HT1080 (cell line): ENCODE measurements at regions not wholly inside any gene's neighbourhood (a gene's known extent, or its start where the extent isn't known, plus 50 kb on each side); places are given as distances from the start of the nearest gene placed in this dataset.
"Not testable (repeated sequence)": the region's sequence is repeated elsewhere in the genome, so short reads cannot be mapped to it uniquely, and the experiment has no call there.

Source experiments
- DNase-seq: peaks from one replicate; pipeline ENCODE4 v3.0.0-alpha.2; 2015; ENCODE audit warnings: low read depth

DNA sequence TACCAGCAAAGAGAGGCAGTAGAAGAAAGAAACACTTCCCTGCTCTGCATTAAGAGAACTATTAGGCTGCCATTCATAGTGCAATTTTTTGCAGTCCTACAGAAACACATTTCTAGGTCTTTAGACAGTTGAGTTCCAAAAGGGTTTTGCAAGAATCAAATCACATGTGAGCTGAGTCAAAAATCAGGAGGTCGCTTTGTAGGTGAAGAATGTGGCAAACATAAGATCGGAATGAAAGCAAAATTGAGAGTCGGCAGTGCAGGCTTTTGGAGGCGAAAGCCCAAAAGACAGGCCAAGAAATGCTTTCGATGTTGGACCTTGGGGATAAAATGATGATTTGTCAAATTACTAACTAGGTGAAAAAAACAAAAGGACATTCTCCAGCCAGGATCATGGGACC, 213.5 kb upstream of the NRIP1 start:
- no peak for DNase-seq

DNA sequence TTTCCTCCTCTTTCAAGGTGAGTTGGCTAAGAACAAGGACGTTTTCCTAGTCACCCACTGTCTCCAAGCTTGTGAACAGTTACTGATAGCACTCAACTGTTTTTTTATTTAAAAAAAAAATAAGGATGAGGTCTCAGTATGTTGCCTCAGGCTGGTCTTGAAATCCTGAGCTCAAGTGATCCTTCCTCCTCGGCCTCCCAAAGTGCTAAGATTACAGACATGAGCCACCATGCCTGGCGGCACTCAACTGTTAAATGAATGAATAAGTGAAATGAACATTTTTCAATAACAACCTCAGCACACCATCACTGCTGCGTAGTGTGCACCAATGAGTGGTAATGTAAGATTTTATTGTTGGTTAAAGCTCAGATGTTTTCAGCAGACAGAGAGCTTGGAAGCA, 214.1 kb upstream of the NRIP1 start:
- DNase-seq = no peak

DNA sequence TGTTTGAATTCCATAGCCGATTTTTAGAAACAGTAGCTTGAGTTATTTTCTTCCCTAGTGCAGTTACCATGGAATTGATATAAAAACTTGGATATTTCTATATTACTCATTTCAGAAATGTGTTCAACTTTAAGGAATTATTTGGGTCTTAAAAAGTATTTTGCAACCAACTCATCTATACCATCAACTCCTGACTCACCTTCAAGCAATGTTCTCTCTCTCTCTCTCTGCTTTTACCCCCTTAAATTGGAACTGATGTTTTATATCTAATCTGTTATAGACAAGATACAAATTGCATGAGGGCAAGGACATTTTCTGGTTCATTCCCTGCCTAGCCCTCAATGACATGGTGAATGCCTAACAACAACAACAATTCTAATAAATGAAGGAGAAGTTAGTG, 214.7 kb upstream of the NRIP1 start:
- DNase-seq = no peak

DNA sequence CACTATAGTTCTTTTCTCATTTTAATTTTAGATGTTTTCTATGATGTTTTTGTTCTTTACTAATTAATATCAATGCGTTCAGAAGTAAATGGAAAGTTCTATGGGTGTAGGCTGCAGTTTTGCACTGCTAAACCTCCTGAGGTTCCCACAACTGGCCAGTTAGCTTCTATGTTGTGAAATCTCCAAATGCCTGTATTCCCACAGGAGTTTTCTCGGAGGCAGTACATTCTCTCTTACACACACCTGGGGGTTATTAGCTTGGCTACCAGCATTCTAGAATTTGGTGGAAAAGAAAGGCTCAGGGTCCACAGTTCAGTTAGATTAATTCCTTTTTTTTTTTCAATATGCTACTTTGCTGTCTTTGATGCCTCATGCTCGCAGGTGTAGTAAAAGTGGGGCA, 216.9 kb upstream of the NRIP1 start:
- no peak for DNase-seq

DNA sequence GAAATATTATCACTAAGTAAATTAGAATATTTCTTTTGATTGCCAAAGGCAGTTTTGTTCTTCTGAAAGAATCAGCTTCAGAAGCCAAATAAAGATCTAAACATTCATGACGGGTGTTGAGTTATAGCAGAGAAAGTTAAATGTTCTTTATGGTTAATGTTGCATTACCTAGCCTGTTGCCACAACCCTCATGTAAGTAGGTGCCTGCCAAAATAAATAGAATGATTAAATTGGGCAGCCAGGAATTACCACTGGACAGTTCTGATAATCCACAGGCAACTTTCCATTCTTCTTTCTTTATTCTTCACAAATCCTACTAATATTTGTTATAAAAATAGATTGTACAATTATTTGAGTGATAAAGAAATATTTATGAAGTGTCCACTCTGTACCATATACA, 217.9 kb upstream of the NRIP1 start:
- DNase-seq = no peak

DNA sequence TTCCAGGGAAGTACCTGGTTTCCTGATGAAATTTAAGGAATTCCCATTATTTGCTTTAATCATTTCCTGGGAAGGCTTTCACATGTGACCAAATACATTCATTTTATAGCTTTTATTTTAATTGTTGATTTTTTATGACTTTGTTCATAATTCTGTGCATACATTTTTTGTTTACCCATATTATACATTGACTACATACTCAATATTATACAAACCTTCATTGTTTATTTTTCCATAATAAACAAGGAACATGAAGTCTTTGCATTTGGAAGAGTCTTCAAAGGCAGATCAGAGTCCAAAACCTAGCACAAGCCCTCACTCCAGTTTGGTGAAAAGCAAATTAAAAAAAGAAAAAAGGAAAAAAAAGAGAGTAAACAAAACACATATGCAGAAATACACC, 218.3 kb upstream of the NRIP1 start:
- no peak for DNase-seq

DNA sequence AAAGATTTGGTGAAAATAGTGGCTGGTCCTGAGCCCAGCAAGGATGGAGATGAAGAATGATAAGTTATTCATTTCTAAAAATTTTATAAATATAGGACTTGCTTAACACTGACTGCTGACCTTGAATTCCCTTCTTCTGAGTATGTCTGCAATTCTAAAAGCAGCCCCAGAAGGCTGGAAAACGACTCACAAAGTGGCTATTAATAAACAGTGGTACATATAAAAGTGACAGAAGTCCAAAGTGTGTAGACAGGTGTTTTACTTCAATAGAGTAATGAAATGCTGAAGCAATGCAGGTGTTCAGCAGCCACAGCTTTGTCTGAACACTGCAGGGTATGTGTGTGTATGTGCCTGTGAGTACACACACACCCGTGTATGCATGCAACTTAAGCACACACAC, 219.0 kb upstream of the NRIP1 start:
- DNase-seq = no peak

DNA sequence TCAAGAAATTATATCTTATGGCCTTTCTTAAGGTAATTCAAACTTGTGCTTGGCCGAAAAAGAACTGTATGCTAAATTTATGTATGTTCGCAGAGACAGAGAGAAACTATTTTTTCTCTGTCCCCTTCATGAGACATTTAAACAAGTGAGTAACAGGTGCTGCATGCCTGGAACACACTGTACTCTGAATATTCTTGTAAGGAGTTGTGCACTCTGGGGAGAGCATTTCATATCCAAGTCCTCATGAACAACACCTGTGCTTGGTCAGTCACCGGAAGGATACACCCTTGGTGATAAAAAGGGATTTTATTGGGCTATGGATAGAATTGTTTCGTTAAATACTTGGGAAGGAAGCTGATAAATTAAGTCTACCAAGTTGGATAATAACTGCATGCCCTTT, 220.8 kb upstream of the NRIP1 start:
- no peak for DNase-seq

DNA sequence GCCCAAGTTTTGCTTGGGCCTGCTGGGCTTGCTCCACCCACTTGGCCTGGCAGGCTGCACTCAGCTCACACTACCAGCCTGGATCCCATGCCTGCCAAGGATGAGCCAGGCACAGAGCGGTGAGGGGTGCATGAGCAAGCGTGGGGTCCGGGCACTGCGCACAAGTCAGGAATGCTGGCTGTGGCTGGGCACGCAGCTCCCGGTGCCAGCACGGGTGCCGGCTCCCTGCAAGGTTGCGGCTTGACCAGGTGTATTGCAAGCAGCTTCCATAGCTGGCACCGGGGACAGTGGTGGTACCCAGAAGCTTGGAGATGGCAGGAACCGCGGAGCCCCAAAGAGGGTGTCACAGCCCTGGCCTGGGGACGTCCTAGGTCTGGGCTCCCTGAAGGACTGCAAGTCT, 224.4 kb upstream of the NRIP1 start:
- no peak for DNase-seq

DNA sequence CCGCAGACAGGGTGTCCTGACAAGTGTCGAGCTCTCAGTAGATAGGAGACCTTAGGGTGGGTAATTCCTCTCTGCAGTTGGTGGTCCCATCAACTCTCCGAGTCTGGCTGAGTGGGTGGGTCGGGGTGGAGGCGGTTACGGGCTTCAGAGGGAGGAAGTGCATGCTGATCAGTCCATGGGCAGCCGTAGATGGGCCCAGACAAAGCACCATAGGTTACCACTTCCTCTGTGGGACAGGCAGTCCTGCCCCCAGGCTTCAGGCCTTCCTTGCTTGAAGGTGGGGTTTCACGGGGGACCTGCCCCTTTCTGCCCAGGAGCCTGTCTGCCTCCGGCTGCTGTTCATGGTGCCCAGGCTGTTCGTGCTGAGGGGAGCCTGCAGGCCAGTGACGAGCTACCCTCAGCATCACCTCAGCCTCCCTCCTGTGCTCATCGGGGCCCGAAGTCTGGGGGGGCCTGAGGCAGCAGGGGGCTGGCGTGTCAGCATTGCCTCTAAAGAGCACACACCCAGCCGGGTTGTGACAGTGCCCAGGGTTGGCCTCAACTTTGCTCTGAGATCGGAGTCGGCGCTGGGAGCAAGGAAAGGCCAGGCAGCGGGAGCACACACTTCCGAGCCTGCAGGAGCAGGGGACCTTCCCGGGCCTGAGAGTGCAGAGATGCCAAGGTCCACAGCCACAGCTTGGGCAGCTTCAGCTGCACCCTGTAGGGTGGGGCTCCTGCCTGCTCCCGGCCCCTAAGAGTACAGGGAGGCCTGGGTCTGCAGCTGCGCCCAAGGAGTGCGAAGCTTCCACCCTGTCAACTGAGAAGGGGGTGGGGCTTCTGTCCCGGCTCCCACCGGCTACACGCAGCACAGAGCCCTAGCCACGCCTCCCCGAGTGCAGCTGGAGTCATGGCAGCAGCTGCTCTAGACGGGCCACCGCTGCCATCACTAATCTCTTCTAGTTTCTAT, 225.4 kb upstream of the NRIP1 start:
- no peak for DNase-seq

DNA sequence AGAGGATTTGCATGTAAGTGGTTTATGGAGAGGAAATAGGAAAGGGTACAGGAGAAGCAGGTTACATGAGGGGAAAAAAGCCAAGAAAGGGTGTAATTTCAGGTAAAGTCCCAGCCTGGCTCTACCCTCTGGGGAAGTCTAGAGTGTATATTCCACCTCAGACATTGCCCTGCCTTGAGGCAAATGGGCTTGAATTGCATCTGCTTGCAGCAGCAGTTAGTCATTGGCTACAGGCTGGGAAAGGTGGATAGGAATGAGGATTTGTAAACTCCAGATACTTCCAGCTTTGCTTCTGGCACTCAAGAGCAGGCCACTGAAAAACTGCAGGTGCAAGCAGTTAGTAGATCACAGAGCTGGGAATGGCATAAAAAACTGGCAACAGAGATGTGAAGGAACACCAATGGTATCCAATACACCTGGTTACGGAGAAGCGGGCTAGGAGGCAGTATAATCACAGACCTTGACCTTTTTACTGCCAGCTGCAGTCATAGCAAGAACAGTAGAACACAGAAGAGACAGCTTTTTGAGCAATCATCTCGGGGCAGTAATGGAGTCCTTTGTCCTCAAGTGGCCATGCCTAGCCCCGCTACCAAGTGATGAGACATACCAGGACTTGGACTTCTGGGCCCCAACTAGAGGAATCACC, 226.9 kb upstream of the NRIP1 start:
- DNase-seq = no peak

DNA sequence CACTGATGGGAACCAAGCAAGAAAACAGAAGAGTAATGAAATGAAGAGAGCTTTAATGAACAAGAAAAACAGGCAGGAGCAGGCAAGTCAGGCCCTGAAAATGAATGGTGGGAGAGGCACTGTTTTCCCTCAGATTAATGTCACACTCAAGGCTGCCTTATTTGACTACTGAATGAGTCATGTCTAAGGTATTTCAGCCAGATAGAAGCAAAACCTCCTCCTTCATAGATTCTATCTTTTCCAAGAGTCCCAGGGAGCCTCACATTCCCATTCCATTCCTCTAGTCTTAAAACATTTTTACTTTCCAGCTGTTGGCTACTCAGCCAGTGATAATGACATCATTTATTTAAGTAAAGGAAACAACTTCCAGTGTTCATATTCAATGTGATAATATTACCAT, 228.4 kb upstream of the NRIP1 start:
- peak; percentile 88 for DNase-seq

DNA sequence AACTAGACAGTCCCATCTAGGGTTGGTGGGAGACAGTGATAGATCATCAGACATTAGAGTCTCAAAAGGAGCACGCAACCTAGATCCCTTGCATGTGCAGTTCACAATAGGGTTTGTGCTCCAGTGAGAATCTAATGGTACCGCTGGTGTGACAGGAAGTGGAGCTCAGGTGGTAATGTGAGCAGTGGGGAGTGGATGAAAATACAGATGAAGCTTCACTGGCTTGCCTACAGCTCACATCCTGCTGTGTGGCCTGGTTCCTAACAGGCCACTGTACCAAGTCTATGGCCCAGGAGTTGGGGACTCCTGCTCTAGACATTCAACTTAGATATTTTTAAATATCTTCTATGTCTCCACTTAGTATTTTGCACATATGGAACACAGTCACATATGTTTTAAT, 231.1 kb upstream of the NRIP1 start:
- no peak for DNase-seq

DNA sequence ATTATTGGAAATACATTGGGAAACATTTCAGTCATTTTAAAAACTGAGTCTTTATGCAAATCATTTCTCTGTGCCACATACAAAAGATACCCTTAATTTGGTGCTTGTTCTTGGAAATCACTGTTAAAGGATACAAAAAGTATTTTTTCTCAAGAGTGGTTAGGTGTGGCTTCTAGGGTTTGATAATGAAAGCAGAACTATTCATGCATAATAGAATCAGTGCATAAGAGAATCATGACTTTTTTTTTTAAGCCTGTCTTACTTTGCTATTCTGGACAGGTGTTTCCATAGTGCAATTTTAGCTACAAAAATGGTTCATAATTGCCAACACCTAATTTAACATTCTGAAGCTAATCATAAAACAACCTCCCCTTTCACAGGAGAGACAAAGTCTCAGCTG, 233.0 kb upstream of the NRIP1 start:
- no peak for DNase-seq

DNA sequence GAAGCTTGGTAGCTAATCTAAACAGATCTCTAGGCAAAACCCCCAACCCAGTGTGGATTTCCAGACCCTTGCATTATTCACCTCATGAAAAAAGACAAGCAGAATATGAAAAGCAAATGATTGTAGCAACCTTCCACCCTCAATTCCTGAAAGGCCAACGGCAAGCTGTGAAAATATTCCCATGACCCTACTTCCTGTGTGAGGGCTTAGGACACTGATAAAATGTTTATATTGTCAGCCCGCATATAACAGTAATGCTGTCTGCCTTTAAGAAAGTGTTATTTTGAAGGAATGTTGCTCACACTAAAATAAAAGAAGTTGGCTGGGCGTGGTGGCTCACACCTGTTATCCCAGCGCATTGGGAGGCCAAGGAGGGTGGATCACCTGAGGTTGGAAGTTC, 233.5 kb upstream of the NRIP1 start:
- DNase-seq = no peak

DNA sequence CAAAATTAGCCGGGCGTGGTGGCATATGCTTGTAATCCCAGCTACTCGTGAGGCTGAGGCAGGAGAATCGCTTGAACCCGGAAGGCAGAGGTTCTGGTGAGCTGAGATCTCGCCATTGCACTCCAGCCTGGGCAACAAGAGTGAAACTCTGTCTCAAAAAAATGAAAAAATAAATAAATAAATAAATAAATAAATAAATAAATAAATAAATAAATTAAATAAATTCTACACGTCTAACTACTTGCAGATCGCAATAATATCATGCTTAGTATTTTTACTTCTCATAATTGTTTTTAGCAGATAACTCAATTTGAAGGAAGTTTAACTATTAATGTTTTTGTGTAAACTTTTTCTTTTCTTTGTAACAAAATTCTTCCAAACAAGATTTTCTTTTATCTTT, 234.0 kb upstream of the NRIP1 start:
- DNase-seq = not testable (repeated sequence)

DNA sequence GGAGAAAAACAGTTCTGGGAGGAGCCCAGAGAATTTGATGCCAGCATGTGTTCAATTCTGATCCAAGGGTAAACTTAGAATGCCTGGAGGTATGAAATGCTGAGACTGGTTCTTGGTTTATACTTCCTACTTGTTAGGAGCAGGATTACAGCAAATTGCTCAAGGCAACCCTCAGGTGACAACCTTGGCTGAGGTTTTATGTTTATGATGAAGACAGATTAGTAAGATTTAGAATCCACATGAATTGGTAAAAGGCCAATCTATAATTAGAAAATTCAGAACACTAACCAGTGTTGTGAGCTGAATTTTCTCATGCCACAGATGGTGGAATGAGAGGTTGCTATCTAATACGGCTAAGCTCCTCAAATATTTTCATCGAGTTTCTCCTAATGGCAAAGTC, 235.3 kb upstream of the NRIP1 start:
- DNase-seq = no peak

DNA sequence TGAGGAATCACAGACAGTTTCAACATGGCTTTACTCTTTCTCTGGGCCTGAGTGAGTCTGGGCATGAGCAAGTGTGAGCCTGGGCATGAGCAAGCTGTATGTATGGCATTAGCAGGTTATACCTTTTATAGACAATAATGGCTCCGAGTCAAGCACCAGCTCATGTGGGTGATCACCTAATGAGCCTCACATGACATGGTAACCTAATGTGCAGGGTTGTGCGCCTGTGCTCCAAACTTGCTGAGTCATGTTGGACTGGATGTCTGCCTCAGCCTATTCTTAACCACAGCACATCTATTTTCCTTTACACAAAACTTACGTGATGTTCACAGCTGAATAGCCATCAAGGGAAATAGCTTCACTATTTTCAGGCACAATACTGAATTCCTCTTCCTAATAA, 236.2 kb upstream of the NRIP1 start:
- peak; percentile 24 for DNase-seq

DNA sequence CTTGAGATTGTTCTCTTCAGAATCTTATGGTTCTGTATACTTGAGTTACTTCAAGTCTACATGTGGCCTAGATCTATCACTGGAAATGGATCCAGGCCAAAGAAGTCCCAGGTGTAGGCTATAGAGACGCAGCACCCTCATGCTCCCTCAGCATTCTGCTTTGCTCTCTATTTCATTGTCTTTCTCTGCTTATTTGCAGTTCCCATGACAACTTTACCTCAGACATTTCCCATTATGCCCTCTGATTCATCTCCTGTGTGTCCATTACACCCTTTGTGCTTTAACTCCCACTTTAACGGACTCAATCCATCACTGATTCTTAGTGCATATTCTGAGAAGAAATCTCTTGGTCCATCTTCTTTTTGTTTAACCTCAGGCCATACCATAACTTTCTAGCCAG, 236.9 kb upstream of the NRIP1 start:
- DNase-seq = peak; percentile 48

DNA sequence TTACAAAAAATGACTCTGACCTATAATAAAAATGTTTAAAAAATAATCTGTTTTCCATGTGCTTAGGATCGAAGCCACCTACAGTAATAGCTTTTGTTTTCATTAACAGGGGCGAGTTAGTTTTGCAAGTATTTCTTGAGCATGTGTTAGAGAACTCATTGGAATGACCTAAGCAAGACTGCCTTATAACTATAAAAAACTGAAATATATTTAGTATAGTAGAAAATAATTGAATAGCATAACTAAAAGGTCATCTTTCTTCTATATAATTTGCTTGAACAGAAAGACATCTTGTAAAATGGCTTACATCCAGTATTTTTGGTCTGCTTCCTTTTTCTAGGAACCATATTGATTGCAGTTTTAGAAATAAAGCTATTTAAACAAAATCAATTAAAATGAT, 241.5 kb upstream of the NRIP1 start:
- no peak for DNase-seq

DNA sequence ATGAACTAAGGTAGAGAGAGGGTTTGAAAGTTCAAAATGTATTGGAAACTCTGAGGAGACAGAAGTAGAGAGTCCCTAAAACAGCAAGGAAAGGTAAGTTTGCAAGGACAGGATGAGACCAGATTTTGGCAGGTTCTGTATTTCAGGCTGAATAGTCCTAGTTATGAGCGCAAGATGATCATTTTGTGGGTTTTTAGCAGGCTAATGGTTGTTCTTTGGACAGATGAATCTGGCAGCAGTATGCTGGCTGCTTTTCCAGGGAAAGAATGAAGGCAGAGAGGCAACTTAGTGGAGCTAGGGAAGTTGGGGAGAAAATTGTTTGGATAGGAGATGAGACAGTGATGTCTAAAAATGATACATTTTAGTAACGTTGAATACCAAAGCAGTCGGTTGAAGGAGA, 243.5 kb upstream of the NRIP1 start:
- no peak for DNase-seq

DNA sequence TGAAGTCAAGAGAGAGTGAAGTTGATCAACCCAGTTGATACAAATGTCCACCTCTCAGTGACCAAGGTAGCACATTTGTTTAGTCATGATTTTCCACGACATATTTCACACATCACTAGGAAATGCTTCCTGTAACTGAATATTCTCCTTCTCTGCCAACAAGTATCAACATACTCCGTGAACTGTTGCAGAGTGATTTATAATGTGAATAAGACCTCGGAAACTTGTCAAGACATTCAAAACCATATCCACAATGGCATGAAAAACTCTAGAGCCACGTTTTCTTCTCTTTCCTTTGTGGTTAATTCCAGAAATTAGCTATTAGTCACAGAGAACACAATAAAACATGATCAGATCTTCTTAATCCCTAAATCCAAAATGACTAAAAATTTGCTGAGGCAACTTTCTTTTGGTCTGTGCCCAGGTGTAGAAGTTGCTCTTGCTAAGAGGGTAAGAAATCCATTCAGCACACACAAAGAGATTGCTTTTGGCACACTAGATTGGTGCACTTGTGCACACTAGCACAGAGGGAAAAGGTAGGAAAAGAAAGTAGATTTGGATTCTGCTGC, 244.3 kb upstream of the NRIP1 start:
- no peak for DNase-seq

DNA sequence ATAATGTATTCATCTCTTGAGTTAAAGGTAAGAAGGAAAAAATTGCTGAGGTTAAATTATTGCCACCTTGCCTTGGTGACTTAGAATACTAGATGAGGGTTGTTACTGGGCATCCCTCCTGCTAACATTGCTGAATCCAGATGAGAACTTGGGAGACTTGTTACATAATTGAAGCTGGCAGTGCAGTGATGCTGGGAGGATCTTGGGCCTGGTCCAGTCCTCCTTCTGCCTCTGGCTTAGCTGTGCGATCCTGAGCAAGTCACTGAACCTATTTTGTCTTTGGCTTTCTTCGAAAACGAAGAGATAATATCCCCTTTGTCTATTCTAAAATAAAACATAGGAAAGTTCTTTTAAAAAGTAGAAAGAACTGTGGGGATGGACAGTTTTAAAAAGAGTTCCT, 244.9 kb upstream of the NRIP1 start:
- no peak for DNase-seq
